ENCODE measurements at regions not wholly inside any gene's neighbourhood (a gene's known extent, or its start where the extent isn't known, plus 50 kb on each side); places are given as distances from the start of the nearest gene placed in this dataset.

- Mint-ChIP-seq H3K4me3 (no peak overlapping the region), H3K27me3 (ENCODE audit: low read depth) (no peaks in the 10 kb centered on the region), H3K36me3 (no peaks in the 10 kb centered on the region), H3K4me1 (peaks cover 14% of the 10 kb centered on the region), H3K27ac (no peak overlapping the region), H3K9me3 (peaks cover 6% of the 10 kb centered on the region; the same call in 1 of the 2 replicates)
- CTCF ChIA-PET = no interaction called here
- no peak for TF ChIP-seq OVOL2 (CRISPR knock-in tag; IDR thresholded peaks at IDR 0.05; ENCODE audit: borderline replicate concordance)
- no peak for TF ChIP-seq SOX15 (CRISPR knock-in tag; IDR thresholded peaks at IDR 0.05)
- TF ChIP-seq ZNF138 (CRISPR knock-in tag; conservative IDR thresholded peaks at IDR 0.05) = no peak
- no peak for TF ChIP-seq USF1 (CRISPR knock-in tag; IDR thresholded peaks at IDR 0.05)
- POLR2A ChIA-PET = no interaction called here
- DNase-seq (ENCODE audit: low spot score) (no peak), ATAC-seq (no peak)
These were observed 600.5 kb upstream of the ZP4 start for GRCh38 chr1:238491265-238491664.

- H3K4me1 Mint-ChIP-seq = peaks cover 32% of the 10 kb centered on the region
- CTCF ChIA-PET = no interaction called here
These were observed 598.3 kb upstream of the ZP4 start for GRCh38 chr1:238489006-238489405.

More at GRCh38 chr1:238489006-238489405, 598.3 kb upstream of the ZP4 start:
- H3K27ac Mint-ChIP-seq = no peak overlapping the region; the same call in 1 of the 2 replicates
- POLR2A ChIA-PET = no interaction called here
- TF ChIP-seq MXD4 (CRISPR knock-in tag; IDR thresholded peaks at IDR 0.05; ENCODE audit: borderline replicate concordance) = no peak
- no peak for TF ChIP-seq PREB (CRISPR knock-in tag; IDR thresholded peaks at IDR 0.05; ENCODE audit: borderline replicate concordance)
- TF ChIP-seq ELF4 (CRISPR knock-in tag; IDR thresholded peaks at IDR 0.05; ENCODE audit: low read depth) = no peak
- TF ChIP-seq SMAD4 (CRISPR knock-in tag; IDR thresholded peaks at IDR 0.05) = no peak
- TF ChIP-seq RORB (CRISPR knock-in tag; IDR thresholded peaks at IDR 0.05) = no peak
- TF ChIP-seq IRF1 (CRISPR knock-in tag; IDR thresholded peaks at IDR 0.05) = no peak
- TF ChIP-seq ZNF671 (CRISPR knock-in tag; IDR thresholded peaks at IDR 0.05) = no peak
- no peak for TF ChIP-seq GTF2I (CRISPR knock-in tag; conservative IDR thresholded peaks at IDR 0.05)
- TF ChIP-seq GRHL2 (CRISPR knock-in tag; IDR thresholded peaks at IDR 0.05; ENCODE audit: insufficient replicate concordance, severe bottlenecking) = no peak
- TF ChIP-seq FOXJ3 (CRISPR knock-in tag; IDR thresholded peaks at IDR 0.05; ENCODE audit: borderline replicate concordance) = no peak
- no peak for TF ChIP-seq OVOL2 (CRISPR knock-in tag; IDR thresholded peaks at IDR 0.05; ENCODE audit: borderline replicate concordance)
- TF ChIP-seq JUN (CRISPR knock-in tag; IDR thresholded peaks at IDR 0.05) = no peak
- no peak for TF ChIP-seq ERG (CRISPR knock-in tag; IDR thresholded peaks at IDR 0.05)
- no peak for TF ChIP-seq E2F1 (CRISPR knock-in tag; IDR thresholded peaks at IDR 0.05)
- TF ChIP-seq EMX1 (CRISPR knock-in tag; IDR thresholded peaks at IDR 0.05) = no peak
- no peak for TF ChIP-seq TEAD4 (CRISPR knock-in tag; IDR thresholded peaks at IDR 0.05)
- no peak for TF ChIP-seq ZNF281 (CRISPR knock-in tag; IDR thresholded peaks at IDR 0.05)
- no peak for TF ChIP-seq RELA (CRISPR knock-in tag; IDR thresholded peaks at IDR 0.05; ENCODE audit: borderline replicate concordance)
- peaks cover 6% of the 10 kb centered on the region; the same call in 1 of the 2 replicates for H3K9me3 Mint-ChIP-seq
- no peaks in the 10 kb centered on the region for H3K27me3 Mint-ChIP-seq (ENCODE audit: low read depth)
- no peak for ATAC-seq
- H3K4me3 Mint-ChIP-seq = no peak overlapping the region
- no peak for DNase-seq (ENCODE audit: low spot score)
- peaks cover 2% of the 10 kb centered on the region; the same call in 1 of the 2 replicates for H3K36me3 Mint-ChIP-seq
